ENCODE measurements at regions not wholly inside any gene's neighbourhood (a gene's known extent, or its start where the extent isn't known, plus 50 kb on each side); places are given as distances from the start of the nearest gene placed in this dataset.

DNA sequence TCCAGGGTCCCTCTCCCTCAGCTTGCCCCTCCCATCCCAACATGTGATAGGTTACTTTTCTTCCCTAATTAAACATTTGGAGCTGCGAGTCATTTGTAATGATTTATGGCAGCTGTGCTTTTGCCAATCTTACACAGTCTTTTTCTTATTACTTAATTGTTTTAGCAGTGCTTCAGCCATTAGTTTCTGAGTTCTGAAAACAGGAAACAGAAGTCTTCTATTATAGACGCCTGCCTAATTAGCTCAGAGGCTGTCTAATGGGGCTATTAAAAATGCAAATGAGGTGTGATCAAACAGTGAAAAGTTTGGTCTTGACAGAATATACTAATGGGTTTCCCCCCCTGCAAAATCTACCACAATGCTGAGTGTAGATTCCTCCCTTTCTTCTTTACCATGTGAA, 388.3 kb upstream of the CELF4 start:
- WGBS, 5 donors: 17 to 32% (median 30%) methylated on average over 2 of the region's 2 CpGs
- Histone ChIP-seq H3K4me3 (no peak overlapping the region), H3K27me3 (replicated peaks in 1 of 7) (no peaks in the 10 kb centered on the region), H3K27ac (no peak overlapping the region), H3K9me3 (peaks cover 0 to 22% (median 8%) of the 10 kb centered on the region in 8 donors), H3K36me3 (no peaks in the 10 kb centered on the region), H3K4me1 (no peaks in the 10 kb centered on the region)
- intact Hi-C loops (cut with DNase I; ENCODE audit: low total_unique reads): no loop called here
- TF ChIP-seq POLR2A (IDR thresholded peaks at IDR 0.05) (no peak), POLR2AphosphoS5 (IDR thresholded peaks at IDR 0.05) (no peak)
- TF ChIP-seq, protein P1, sequence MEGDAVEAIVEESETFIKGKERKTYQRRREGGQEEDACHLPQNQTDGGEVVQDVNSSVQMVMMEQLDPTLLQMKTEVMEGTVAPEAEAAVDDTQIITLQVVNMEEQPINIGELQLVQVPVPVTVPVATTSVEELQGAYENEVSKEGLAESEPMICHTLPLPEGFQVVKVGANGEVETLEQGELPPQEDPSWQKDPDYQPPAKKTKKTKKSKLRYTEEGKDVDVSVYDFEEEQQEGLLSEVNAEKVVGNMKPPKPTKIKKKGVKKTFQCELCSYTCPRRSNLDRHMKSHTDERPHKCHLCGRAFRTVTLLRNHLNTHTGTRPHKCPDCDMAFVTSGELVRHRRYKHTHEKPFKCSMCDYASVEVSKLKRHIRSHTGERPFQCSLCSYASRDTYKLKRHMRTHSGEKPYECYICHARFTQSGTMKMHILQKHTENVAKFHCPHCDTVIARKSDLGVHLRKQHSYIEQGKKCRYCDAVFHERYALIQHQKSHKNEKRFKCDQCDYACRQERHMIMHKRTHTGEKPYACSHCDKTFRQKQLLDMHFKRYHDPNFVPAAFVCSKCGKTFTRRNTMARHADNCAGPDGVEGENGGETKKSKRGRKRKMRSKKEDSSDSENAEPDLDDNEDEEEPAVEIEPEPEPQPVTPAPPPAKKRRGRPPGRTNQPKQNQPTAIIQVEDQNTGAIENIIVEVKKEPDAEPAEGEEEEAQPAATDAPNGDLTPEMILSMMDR (IDR thresholded peaks at IDR 0.05 in 8 of 11, conservative IDR thresholded peaks at IDR 0.05 in 3 of 11): no peak
- DNase-seq: no peak

DNA sequence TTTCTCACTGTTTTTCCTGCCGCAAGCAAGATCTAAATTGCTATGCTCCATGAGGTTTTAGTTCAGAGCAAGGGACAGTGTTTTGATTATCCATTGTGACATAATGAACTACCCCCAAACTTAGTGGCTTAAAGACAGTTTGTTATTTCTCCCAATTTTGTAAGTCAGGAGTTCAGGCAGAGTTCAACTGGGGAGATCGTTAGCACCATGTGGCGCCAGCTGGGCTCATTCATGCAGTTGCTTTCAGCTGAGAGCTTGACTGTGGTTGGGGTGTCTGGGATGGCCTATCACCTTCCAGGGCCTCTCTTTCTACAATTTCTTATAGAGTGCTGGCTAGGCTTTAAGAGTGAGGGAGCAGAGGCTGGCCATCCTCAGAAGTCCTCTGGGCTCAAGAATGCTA, 382.9 kb upstream of the CELF4 start:
- no peaks in the 10 kb centered on the region for H3K4me1 ChIP-seq
- H3K27ac ChIP-seq: no peak overlapping the region
- TF ChIP-seq POLR2A (IDR thresholded peaks at IDR 0.05) (no peak), POLR2AphosphoS5 (IDR thresholded peaks at IDR 0.05) (no peak)
- TF ChIP-seq, protein P1 (IDR thresholded peaks at IDR 0.05 in 8 of 11, conservative IDR thresholded peaks at IDR 0.05 in 3 of 11): no peak
- intact Hi-C loops (cut with DNase I; ENCODE audit: low total_unique reads): no loop called here
- no peak for DNase-seq
- peaks cover 0 to 16% (median 8%) of the 10 kb centered on the region in 8 donors for H3K9me3 ChIP-seq
- H3K36me3 ChIP-seq: no peaks in the 10 kb centered on the region
- H3K4me3 ChIP-seq: no peak overlapping the region
- WGBS, 5 donors: 84 to 97% (median 92%) methylated on average over 3 of the region's 3 CpGs
- no peaks in the 10 kb centered on the region for H3K27me3 ChIP-seq (replicated peaks in 1 of 7)

DNA sequence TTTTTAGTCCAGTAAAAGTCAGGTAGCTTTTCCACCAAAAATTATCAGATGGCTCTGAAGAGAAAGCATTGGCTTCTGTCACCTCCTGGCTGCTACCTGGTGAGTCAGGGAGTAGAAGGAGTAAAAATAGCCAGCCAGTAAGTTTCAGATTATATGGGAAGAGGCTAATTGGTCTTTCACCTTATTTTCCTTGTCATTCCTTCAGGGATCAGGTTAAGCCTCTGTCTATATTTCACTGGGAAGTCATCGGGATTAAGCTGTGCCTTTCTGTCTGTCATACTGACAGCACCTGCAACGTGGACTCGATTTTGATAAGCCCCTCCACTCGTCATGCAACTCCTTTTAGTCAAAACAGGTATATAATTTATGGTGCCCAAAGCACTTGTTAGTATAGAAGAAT, 380.7 kb upstream of the CELF4 start:
- WGBS, 5 donors: 41 to 70% (median 48%) methylated on average over 4 of the region's 4 CpGs
- H3K27me3 ChIP-seq (replicated peaks in 1 of 7): no peaks in the 10 kb centered on the region
- intact Hi-C loops (cut with DNase I; ENCODE audit: low total_unique reads): no loop called here
- H3K4me3 ChIP-seq: no peak overlapping the region
- no peaks in the 10 kb centered on the region for H3K36me3 ChIP-seq
- TF ChIP-seq, protein P1 (IDR thresholded peaks at IDR 0.05 in 8 of 11, conservative IDR thresholded peaks at IDR 0.05 in 3 of 11): no peak
- TF ChIP-seq POLR2A (IDR thresholded peaks at IDR 0.05) (no peak), POLR2AphosphoS5 (IDR thresholded peaks at IDR 0.05) (no peak)
- no peaks in the 10 kb centered on the region for H3K9me3 ChIP-seq
- no peaks in the 10 kb centered on the region for H3K4me1 ChIP-seq
- no peak overlapping the region for H3K27ac ChIP-seq
- no peak for DNase-seq

DNA sequence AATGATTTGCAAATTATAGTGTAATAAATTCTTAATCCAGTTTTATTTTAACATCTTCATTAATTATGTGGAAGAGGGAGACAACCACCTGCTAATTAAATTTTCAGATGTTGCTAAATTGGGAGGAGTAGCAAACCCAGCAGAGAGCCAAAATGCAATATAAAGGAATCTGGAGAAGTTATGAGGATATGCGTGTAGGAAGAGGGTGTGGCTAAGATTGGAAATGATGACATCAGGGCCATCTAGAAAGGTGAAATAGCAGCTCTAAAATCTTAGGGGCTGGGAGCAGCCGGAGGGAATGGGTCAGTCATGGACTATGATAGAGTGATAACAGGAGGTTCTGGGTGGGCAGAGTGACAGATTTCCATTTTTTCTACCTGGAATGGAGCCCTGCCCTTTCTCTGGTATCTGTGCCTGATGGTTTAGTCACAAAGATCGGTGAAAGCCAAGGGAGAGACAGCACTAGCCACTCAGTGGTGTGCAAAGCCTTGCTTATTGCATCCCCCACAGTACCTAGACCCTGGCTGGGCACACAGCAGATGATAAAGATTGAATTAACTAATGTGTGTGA, 379.2 kb upstream of the CELF4 start:
- Histone ChIP-seq H3K27me3 (replicated peaks in 1 of 7) (no peaks in the 10 kb centered on the region), H3K4me3 (no peak overlapping the region), H3K9me3 (peaks cover 0 to 4% (median 0%) of the 10 kb centered on the region in 8 donors), H3K36me3 (no peaks in the 10 kb centered on the region), H3K27ac (no peak overlapping the region), H3K4me1 (no peaks in the 10 kb centered on the region)
- TF ChIP-seq POLR2AphosphoS5 (IDR thresholded peaks at IDR 0.05) (no peak), POLR2A (IDR thresholded peaks at IDR 0.05) (no peak)
- TF ChIP-seq, protein P1 (IDR thresholded peaks at IDR 0.05 in 8 of 11, conservative IDR thresholded peaks at IDR 0.05 in 3 of 11): no peak
- no peak for DNase-seq
- 73 to 87% (median 82%) methylated on average over 3 of the region's 3 CpGs for WGBS, 5 donors
- intact Hi-C loops (cut with DNase I; ENCODE audit: low total_unique reads): no loop called here
